C4-2B (cell line): ENCODE measurements at regions not wholly inside any gene's neighbourhood (a gene's known extent, or its start where the extent isn't known, plus 50 kb on each side); places are given as distances from the start of the nearest gene placed in this dataset.

Source experiments
- CTCF ChIP-seq: fragments of 450-650 bp; conservative IDR thresholded peaks from 2 replicates; pipeline ENCODE4 v1.5.1; 2017; ENCODE audit warnings: mild to moderate bottlenecking
- ZFX ChIP-seq: fragments of 450-650 bp; IDR thresholded peaks from 2 replicates; pipeline ENCODE4 v1.6.1; 2017

- TF ChIP-seq CTCF (no peak), ZFX (no peak)
These were observed 192.3 kb upstream of the P2RY1 start for GRCh38 chr3:152642658-152643057.
